ENCODE measurements at regions not wholly inside any gene's neighbourhood (a gene's known extent, or its start where the extent isn't known, plus 50 kb on each side); places are given as distances from the start of the nearest gene placed in this dataset.

GRCh38 chr7:130838738-130839137, 104.7 kb upstream of the KLF14 start:
- no peak for TF ChIP-seq EP300 (IDR thresholded peaks at IDR 0.05; ENCODE audit: borderline replicate concordance)
- TF ChIP-seq FOXM1 (IDR thresholded peaks at IDR 0.05; ENCODE audit: borderline replicate concordance, low read depth) = no peak
- TF ChIP-seq, protein P1, sequence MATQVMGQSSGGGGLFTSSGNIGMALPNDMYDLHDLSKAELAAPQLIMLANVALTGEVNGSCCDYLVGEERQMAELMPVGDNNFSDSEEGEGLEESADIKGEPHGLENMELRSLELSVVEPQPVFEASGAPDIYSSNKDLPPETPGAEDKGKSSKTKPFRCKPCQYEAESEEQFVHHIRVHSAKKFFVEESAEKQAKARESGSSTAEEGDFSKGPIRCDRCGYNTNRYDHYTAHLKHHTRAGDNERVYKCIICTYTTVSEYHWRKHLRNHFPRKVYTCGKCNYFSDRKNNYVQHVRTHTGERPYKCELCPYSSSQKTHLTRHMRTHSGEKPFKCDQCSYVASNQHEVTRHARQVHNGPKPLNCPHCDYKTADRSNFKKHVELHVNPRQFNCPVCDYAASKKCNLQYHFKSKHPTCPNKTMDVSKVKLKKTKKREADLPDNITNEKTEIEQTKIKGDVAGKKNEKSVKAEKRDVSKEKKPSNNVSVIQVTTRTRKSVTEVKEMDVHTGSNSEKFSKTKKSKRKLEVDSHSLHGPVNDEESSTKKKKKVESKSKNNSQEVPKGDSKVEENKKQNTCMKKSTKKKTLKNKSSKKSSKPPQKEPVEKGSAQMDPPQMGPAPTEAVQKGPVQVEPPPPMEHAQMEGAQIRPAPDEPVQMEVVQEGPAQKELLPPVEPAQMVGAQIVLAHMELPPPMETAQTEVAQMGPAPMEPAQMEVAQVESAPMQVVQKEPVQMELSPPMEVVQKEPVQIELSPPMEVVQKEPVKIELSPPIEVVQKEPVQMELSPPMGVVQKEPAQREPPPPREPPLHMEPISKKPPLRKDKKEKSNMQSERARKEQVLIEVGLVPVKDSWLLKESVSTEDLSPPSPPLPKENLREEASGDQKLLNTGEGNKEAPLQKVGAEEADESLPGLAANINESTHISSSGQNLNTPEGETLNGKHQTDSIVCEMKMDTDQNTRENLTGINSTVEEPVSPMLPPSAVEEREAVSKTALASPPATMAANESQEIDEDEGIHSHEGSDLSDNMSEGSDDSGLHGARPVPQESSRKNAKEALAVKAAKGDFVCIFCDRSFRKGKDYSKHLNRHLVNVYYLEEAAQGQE (IDR thresholded peaks at IDR 0.05; ENCODE audit: low read depth) = no peak
- TF ChIP-seq TAF1 (IDR thresholded peaks at IDR 0.05; ENCODE audit: low read depth) = no peak
- TF ChIP-seq YY1 (IDR thresholded peaks at IDR 0.05; ENCODE audit: low read depth) = no peak
- no peak for TF ChIP-seq RAD21 (IDR thresholded peaks at IDR 0.05; ENCODE audit: low read depth)
- no peak for TF ChIP-seq TCF12 (IDR thresholded peaks at IDR 0.05; ENCODE audit: low read depth)
- no peak for TF ChIP-seq CEBPB (IDR thresholded peaks at IDR 0.05)
- TF ChIP-seq, protein P2, sequence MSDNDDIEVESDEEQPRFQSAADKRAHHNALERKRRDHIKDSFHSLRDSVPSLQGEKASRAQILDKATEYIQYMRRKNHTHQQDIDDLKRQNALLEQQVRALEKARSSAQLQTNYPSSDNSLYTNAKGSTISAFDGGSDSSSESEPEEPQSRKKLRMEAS (IDR thresholded peaks at IDR 0.05) = no peak

All from Ishikawa (cell line).